ENCODE measurements at regions not wholly inside any gene's neighbourhood (a gene's known extent, or its start where the extent isn't known, plus 50 kb on each side); places are given as distances from the start of the nearest gene placed in this dataset.

GRCh38 chr2:65739927-65740326, 307.5 kb upstream of the SPRED2 start:
- DNase-seq (ENCODE audit: low read depth), result no peak
- TF ChIP-seq, protein P1, sequence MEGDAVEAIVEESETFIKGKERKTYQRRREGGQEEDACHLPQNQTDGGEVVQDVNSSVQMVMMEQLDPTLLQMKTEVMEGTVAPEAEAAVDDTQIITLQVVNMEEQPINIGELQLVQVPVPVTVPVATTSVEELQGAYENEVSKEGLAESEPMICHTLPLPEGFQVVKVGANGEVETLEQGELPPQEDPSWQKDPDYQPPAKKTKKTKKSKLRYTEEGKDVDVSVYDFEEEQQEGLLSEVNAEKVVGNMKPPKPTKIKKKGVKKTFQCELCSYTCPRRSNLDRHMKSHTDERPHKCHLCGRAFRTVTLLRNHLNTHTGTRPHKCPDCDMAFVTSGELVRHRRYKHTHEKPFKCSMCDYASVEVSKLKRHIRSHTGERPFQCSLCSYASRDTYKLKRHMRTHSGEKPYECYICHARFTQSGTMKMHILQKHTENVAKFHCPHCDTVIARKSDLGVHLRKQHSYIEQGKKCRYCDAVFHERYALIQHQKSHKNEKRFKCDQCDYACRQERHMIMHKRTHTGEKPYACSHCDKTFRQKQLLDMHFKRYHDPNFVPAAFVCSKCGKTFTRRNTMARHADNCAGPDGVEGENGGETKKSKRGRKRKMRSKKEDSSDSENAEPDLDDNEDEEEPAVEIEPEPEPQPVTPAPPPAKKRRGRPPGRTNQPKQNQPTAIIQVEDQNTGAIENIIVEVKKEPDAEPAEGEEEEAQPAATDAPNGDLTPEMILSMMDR (IDR thresholded peaks at IDR 0.05; ENCODE audit: low read length, missing control alignments), result no peak
- H3K4me3 ChIP-seq (replicated peaks; ENCODE audit: low read depth, low read length), result no peak overlapping the region

- no peak for DNase-seq (ENCODE audit: low read depth)
- TF ChIP-seq, protein P1 (IDR thresholded peaks at IDR 0.05; ENCODE audit: low read length, missing control alignments), result no peak
- no peak overlapping the region for H3K4me3 ChIP-seq (replicated peaks; ENCODE audit: low read depth, low read length)
These were observed 305.1 kb upstream of the SPRED2 start for GRCh38 chr2:65737452-65738011.

DNA sequence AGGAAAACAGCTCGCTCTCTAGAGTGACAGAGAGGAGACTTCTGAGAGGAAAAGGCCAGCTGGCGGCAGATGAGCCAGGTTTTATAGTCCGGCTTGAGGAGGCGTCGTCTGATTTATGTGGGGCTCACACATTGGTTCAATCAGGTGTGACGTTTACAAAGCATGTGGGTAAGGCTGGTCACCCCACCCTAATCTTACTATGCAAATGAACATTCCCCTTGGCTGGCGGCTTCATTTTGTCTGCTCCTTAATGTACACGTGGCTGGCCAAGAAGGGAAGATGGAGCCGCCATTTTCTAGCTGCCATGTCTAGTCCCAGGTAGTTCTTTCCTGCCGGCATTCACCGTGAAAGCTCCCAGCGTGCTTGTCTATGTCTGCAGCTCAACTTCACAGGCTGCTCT, 299.1 kb upstream of the SPRED2 start:
- no peak for DNase-seq (ENCODE audit: low read depth)
- H3K4me3 ChIP-seq (replicated peaks; ENCODE audit: low read depth, low read length), result no peak overlapping the region
- TF ChIP-seq, protein P1 (IDR thresholded peaks at IDR 0.05; ENCODE audit: low read length, missing control alignments), result no peak

GRCh38 chr2:65730186-65730585, 297.8 kb upstream of the SPRED2 start:
- DNase-seq (ENCODE audit: low read depth), result no peak
- TF ChIP-seq, protein P1 (IDR thresholded peaks at IDR 0.05; ENCODE audit: low read length, missing control alignments), result no peak
- H3K4me3 ChIP-seq (replicated peaks; ENCODE audit: low read depth, low read length), result no peak overlapping the region

DNA sequence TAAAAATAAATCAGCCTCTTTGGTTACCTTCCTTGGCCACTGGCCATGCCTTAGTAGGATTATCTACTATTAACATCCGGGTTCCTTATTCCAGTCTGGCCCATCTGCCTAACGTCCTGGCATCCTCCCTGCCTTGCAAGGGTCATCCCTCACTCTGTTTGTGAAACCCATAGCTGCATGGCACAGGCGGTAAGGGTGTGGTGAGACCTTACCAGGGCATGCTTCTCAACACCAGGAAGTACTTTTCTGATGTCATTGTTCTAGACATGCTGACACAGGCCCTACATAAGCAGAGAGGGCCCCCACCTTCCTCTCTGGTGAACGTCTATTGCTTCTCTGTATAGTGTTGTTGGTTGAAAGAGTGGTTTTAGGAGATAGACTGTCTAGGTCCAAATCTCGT, 296.8 kb upstream of the SPRED2 start:
- TF ChIP-seq, protein P1 (IDR thresholded peaks at IDR 0.05; ENCODE audit: low read length, missing control alignments), result no peak
- no peak overlapping the region for H3K4me3 ChIP-seq (replicated peaks; ENCODE audit: low read depth, low read length)
- no peak for DNase-seq (ENCODE audit: low read depth)

- no peak overlapping the region for H3K4me3 ChIP-seq (replicated peaks; ENCODE audit: low read depth, low read length)
- TF ChIP-seq, protein P1 (IDR thresholded peaks at IDR 0.05; ENCODE audit: low read length, missing control alignments), result no peak
- no peak for DNase-seq (ENCODE audit: low read depth)
These were observed 296.2 kb upstream of the SPRED2 start for GRCh38 chr2:65728477-65729180.

DNA sequence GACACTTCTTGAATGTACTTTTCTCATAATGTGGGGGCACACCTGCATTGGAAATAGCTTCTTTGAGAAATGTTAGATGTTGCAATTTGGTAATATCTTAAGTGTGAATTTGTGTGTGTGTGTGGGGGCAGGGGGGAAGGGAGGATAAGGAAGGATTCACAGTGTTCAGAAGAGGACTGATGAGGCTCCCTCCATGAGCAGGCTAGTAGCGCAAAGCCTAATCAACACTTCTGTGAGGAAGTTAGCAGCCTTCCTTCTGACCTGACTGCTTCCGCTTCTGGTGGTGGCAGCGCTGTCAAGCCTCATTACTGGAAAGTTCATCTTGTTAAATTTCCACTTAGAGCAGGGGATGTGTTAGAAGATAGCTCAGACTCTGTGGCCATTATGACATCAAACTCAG, 295.4 kb upstream of the SPRED2 start:
- no peak for DNase-seq (ENCODE audit: low read depth)
- TF ChIP-seq, protein P1 (IDR thresholded peaks at IDR 0.05; ENCODE audit: low read length, missing control alignments), result no peak

More for the DNA sequence above, 295.4 kb upstream of the SPRED2 start:
- H3K4me3 ChIP-seq (replicated peaks; ENCODE audit: low read depth, low read length), result no peak overlapping the region

Data from fibroblast of pulmonary artery (primary cell).